Left cardiac atrium (tissue), 4 donors: ENCODE measurements at regions not wholly inside any gene's neighbourhood (a gene's known extent, or its start where the extent isn't known, plus 50 kb on each side); places are given as distances from the start of the nearest gene placed in this dataset.
"Not testable (repeated sequence)": the region's sequence is repeated elsewhere in the genome, so short reads cannot be mapped to it uniquely, and the experiment has no call there.

Experiments used
- ATAC-seq, 2 donors: fragments of 200-7000 bp; cut with Tn5 transposase; one replicate each; pipeline ENCODE4 v1.9.1; 2020; ENCODE audit warnings: mild to moderate bottlenecking in 2 of 2, moderate library complexity in 2 of 2
- DNase-seq: peaks from one replicate; pipeline ENCODE4 v3.0.0-alpha.2; 2020
- intact Hi-C, 2 donors: fragments of 100-400 bp; cut with DNase I; formaldehyde crosslinking; loops; one replicate each; pipeline versions ENCODE4 v1.14.1 to v1.15.1; 2022 to 2023
- donor health status: DM: no; HTN: yes; CAD: no.
- donor health status: DM: no; HTN: yes; CAD: no; lungs with severe emphysema.
- donor health status: DM: yes; HTN: yes; CAD: no.
- donor health status: Dilated cardiomyopathy.

DNA sequence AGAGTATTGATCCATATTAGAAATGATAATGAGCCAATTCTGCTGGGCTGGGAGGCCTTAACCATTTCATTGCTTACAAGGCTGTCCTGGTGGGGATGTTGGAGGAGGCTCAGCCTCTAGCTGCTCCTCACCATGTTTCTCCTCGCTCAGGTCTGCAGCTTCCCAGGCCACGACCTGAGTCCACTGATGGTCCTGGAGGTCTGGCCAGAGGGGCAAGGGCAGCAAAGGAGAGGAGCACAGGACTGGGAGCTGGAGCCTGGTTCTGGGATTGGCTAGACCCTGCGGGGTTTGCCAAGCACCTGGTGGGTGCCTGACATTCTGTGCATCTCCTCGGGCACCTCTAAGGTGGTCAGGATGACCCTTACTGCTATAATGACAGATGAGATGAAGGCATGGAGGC is 92.6 kb downstream of the KIF26A start:
- DNase-seq (no peak), ATAC-seq (no peak)
- intact Hi-C loops, result no loop called here

DNA sequence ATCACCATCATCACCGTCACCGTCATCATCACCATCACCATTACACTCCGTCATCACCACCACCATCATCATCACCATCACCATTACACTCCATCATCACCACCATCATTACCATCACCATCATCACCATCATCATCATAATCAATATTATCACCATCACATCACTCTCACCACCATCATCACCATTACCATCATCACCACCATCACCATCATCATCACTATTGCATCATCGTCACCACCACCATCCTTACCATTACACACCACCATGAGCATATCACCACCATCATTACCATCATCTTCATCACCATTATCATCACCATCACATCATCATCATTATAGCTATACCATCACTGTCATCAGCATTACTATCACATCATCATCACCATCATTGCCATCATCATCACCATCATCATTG is 93.7 kb downstream of the KIF26A start:
- ATAC-seq (no peak), DNase-seq (no peak)
- intact Hi-C loops, result no loop called here

DNA sequence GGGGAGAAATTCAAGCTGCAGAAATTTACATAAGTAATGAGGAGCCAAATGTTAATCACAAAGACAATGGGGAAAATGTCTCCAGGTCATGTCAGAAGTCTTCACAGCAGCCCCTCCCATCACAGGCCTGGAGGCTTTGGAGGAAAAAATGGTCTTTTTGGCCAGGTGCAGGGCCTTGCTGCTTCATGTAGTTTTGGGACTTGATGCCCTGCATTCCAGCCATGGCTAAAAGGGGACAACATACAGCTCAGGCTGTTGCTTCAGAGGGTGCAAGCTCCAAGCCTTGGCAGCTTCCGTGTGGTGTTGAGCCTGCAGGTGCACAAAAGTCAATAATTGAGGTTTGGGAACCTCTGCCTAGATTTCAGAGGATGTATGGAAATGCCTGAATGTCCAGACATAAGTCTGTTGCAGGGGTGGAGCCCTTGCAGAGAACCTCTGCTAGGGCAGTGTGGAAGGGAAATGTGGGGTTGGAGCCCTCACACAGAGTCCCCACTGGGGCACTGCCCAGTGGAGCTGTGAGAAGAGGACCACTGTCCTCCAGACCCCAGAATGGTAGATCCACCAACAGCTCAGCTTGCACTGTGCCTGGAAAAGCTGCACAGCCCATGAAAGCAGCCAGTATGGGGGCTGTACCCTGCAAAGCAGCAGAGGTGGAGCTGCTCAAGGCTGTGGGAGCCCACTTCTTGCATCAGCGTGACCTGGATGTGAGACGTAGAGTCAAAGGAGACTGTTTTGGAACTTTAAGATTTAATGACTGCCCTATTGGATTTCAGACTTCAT is 95.8 kb downstream of the KIF26A start:
- DNase-seq, intact Hi-C loops, ATAC-seq: not testable (repeated sequence)

DNA sequence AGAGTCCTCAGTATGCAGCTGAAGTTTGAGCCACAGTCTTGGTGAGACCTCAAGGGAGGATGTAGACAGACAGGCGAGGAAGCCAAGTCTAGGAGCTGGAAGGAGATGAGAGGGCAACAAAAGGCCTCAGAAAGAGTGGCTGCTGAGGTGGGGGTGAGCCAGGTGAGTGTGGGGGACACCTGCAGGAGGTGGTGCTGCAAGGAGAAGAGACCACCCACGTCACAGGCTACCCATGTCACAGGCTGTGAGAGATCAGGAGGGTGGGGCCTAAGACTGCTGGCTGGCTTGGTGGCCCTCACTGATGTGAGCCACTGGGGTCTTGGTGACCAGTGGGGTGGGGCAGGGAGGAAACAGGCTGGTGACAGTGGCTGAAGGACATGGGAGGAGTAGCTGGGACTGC is 97.3 kb downstream of the KIF26A start:
- intact Hi-C loops, result no loop called here
- no peak for DNase-seq
- ATAC-seq, result no peak

DNA sequence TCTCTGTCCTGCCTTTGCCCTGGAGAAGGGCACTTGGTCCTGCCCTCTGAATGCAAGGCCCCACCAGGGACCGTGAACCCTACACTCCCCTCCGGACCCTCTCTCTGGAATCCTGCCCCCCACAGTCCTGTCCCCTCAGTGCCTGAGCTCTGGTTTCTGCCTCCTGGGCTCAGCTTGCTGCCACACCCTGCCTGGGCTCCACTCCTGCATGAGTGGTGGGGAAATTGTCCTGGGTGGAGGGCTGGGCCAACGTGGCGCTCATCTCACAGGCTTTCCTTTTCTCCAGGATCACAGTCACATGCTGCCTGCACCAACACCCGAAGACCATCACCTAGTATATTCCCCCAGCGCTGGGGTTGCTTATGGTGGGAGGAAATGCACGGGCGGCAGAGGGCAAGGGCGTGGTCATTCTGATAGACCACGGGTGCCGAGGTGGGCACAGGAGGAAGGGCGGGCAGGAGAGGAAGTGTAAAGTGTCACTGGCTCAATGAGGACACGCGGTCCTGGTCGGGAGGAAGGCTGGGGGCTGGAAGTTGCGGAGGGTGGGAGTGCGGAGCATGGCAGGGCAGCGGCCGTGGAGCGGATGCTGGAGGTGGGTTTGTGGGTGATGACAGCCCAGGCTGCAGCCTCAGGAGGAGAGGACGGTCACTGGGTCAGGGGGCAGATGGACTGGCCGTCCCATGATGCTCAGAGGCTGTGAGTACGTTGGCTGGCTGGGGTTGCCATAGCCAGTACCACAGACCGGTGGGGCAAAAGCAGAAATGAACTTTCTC is 99.5 kb downstream of the KIF26A start:
- no peak for ATAC-seq
- DNase-seq, result no peak

DNA sequence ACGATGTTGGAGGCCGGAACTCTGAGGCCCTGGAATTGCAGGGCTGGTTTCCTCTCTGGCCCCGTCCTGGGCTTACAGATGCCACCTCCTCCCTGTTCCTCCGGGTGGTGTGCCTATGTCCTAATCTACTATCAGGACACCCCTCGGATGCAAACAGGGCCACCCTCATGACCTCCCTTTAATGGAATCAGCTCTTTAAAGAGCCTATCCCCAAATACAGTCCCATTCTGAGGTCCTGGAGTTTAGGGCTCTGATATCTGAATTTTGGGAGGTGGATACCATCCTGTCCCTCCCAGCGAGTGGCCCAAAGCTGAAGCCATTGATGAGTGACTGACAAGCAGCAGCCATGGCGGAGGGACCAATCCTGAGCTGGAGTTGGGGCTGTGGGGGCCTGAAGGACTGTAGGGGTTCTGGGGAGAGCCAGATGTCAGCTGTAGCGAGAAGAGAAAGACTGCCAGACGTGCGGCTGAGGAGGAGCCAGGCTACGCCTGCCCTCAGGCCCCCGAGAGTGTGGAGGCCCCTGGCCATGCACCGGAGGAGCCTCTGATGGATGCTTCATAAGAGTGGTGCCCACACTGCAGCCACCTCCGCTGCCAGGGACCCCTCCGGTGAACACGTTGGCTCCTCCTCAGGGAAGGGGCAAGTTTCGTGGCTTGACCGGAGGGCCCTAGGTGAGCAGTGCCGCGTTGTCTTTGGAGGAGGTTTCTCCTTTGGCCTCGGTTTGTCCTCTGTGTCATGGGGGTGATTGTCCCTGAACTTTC is 100.2 kb downstream of the KIF26A start:
- intact Hi-C loops, result no loop called here
- no peak for DNase-seq
- ATAC-seq, result no peak

More for the DNA sequence above, 99.5 kb downstream of the KIF26A start:
- intact Hi-C loops, result no loop called here

DNA sequence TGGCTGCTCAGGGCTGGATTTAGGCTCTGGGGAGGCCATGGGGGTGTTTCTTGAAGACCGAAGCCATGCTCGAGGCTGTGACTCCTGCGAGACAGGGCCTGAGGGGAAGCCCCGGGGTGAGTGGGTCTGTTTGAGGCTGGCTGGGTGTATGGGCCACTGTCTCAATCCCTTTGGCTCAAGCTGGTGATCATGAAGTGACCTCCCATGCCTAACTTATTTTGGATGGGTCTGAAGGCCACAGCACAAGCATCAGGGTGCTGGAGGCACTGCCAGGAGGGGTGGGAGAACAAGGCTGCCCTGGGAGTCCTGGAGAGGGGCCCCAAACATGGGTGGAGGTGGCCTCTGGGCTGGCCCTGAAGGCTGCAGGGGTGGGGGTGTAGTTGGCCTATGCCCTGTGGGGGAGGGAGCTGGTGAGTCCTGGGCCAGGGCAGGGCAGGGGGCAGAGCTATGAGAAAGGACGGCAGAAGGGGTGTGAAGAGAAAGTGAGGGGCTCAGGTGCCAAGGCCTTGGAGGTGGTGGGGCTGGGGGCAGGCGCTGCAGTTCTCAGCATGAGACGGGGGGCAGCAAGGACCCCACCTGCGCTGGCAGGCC is 100.9 kb downstream of the KIF26A start:
- DNase-seq (no peak), ATAC-seq (no peak)
- intact Hi-C loops, result no loop called here

DNA sequence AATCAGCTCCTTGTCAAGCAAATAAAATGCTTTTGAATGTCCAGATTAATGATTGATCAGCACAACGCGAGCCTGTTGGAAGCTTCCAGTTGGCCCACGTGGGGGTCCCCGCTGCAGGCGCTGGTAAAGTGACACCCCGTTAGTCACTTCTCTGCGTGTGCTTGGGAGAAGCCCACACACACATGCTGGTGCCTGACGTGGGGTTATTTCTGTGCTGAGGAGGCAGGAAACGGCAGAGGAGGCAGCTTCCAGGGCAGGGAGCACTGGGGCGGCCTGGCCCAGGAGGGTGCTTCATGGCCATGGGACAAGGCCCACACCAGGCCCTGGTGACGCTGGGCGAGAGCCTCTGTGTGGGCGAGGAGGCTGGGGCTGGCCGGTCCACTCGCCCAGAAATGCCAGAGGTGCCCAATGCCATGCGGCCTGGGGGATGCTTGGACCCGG is 101.5 kb downstream of the KIF26A start:
- DNase-seq (no peak), ATAC-seq (no peak)
- intact Hi-C loops, result no loop called here

DNA sequence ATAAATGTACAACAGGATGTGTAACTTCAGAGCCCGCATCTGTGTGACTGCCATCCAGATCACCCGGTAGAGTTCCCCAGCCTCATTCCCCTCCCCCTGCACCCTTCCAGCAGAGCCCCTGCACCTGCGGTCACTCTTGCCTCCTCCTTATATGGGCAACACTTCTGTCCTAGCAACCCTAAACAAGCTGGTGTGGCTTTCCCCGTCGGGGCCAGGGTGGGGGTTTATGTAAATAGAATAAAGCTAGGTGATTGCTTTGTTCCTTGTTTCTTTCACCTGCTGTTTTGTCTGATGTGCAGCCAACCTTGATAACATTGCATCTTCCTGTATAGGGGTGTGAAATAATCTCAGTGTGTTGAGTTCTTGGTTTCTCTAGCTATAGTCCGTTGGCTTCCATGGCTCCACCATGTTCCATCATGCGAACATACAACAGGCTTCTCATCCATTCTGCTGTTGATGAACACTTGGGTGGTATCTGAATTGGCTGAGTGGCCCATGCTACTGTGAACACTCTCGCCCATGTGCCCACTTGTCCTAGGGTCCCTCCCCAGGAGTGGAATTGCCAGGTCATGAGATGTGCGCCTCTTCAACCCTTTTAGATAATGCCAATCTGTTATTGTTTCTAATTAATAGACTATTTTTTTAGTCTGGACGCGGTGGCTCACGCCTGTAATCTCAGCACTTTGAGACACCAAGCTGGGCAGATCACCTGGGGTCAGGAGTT is 102.2 kb downstream of the KIF26A start:
- DNase-seq, result no peak
- ATAC-seq, result no peak
- intact Hi-C loops, result no loop called here

DNA sequence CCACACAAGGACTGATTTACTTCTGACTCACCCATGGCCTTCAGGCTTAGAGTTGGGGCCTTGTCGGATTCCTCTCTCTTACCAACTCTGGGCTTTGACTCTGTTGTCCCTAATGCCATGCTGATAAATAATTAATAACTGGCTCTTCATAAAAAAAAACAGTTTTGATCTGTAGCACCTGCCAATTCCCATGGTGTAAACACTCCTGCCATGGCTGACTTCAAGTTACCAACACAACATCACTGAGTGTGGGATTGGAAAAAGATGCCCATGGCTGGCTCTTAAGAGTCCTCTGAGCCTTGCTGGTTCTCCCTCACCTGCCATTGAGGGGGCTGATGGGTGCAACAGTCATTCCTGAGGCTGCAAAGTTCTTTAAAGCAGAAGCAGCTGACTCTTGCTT is 104.8 kb downstream of the KIF26A start:
- ATAC-seq (no peak), DNase-seq (no peak)
- intact Hi-C loops, result no loop called here

DNA sequence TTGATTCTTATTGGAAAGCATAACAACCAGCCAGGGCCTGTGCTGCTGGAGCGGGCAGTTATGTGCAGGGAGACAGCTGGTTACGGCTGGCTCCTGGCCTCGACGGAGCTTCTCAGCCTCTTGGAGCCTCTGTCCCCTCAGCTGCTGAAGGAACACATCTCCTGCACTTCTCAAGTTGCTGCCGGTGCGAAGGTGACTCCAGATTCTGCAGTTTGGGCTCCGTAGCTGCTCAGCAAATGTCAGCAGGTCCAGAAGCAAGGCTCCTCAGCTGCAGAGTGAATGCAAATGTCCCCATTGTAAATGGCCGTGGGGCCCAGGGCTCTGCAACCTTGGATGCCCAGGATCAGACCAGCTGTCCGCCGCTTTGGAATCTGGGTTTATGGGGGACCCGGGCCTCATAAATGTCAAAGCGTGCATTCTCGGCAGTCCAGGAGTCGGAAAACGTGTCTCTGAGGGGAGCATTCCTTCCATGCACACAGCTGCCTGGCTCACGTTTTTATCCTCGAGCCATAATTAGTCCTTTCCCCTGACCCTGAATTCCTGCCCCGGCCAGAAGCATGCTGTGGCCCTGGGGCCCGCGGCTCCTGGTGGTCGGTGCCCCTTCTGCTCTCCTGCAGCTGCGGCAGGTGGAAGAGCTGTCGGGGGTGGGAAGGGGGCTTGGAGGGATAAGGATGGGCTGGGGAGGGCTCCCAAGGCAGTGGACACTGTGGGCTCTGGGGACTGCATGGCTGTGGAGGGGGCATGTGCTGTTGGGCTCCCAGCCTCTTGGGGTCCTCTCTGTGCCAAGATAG is 106.0 kb downstream of the KIF26A start:
- DNase-seq, result no peak
- ATAC-seq, result no peak
- intact Hi-C loops, result no loop called here

DNA sequence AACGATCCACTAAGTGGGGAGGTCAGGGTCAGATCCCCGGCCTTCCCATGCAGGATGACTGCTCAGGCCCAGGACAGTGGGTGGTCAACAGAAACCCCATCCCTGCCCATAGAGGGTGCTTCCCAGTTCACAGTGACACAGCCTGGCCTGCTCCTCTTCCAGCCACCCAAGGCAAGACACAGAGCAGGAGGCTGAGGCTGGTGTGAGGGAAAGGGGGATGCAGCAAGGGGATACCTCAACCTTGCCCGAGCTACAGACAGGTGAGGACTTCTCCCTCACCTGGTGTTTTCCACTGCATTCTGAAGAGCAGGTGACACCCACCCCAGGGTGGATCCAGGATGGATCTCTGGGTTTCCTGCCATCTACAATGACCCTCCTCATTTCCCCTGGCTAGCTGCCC is 106.7 kb downstream of the KIF26A start:
- no peak for ATAC-seq
- no peak for DNase-seq

DNA sequence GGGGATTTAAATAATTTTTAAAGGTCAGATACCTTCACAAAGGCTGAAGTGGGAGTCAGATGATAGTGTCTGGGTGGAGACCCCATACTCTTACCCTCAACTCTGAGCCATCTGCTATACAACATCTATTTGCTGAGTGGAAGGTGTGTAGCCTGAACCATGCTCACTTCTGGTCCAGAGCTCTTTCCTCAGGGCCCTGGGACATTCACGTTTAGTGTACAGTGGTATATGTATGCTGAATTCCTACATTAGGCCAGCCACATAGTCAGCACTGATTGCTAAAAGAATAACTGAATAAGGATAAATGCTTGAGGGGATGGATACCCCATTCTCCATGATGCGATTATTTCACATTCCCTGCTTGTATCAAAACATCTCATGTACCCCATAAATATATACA is 107.3 kb downstream of the KIF26A start:
- intact Hi-C loops, result no loop called here
- no peak for ATAC-seq
- no peak for DNase-seq

More for the DNA sequence above, 106.7 kb downstream of the KIF26A start:
- intact Hi-C loops, result no loop called here

DNA sequence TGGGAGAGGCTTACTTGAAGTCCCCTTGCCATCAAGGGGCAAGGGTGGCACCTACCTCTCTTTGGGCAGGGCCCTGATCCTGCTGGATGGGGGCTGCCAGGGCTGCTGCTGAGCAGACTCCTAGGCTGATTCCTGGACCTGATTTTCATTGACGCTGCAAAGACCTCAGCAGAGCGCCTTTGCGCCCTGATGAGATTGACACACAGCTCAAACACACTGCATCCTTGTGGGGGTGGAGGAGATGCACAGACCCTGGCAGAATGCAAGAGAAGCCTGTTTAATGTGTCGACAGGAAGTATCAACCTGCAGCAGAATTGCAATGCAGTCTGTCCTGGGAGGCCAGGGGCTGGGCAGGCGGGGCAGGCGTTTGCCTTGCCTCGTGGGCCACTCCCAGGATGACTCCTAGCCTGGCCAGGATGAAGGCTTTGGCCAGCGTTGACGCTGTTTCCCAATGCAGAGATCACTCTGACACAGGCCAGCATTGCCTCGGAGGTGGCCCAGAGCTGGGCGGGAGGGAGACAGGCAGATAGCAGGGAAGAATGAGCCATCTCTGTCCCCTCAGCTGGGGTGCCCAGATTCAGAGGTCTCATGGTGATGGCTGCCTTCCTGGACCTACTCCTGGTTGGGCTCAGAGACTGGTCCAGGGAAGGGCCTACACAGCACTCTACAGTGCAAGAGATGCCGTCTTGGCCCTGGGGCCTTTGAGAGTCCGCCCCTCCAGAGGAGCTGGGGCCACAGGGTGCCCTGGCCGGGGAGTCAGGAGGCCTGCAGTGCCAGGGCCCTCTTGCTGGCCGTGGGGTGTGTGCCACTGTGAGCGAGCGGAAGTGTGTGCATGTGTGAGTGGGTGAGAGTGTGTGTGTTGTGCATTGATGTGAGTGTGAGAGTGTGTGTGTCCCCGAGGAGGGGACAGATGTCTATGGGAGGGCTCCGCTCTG is 108.3 kb downstream of the KIF26A start:
- DNase-seq (no peak), ATAC-seq (no peak)
- intact Hi-C loops, result no loop called here

DNA sequence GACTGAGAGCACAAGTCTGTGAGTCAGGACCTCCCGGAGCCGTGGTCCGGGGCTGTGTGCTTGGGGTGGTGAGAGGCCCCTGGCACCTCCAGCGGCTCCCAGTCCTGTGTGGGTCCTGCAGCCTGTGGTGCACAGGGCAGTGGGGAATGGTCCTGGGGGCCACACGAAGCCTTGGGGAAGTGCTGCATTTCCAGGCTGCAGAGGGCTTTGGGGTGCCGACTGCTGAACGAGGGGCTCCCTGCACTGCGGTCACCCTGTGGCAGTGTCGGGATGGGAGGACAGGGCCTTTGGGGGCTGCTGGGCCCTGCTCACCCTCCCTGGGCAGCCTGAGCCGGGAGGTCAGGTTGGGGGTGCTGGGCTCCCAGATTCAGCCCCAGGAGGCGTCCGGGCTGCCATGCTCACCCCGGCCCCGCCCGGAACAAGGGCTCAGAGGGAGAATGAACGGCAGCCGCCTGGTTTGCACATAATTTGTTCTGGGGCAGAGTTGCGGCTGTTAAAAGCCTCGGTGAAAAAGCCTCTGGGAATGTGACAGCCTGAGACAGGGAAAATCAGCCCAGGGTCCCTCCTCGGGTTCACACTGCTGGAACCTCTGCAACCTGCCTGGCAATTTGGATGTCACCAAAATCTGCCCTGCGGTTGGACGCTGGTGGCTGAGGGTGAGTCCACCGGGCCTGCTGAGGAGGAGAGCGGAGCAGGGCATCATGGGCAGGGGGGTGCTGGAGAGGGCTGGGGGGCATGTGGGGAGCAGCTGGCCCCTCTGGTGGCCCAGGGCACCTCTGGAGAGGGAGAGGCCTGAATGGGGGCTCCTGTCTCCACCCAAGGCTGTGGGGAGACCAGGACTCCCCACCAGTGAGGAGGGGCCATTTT is 109.2 kb downstream of the KIF26A start:
- DNase-seq, result no peak
- no peak for ATAC-seq
- intact Hi-C loops, result no loop called here
